Loucy (cell line): ENCODE measurements at regions not wholly inside any gene's neighbourhood (a gene's known extent, or its start where the extent isn't known, plus 50 kb on each side); places are given as distances from the start of the nearest gene placed in this dataset.

Source experiments
- EZH2phosphoT487 ChIP-seq: fragments of 200-600 bp; IDR thresholded peaks from 2 replicates; pipeline ENCODE4 v1.6.1; 2018; ENCODE audit warnings: antibody characterized with exemption, mild to moderate bottlenecking, moderate library complexity, borderline replicate concordance
- TF ChIP-seq, protein P1 (sequence below): fragments of 200-600 bp; sonication (generic); conservative IDR thresholded peaks from 2 replicates; pipeline ENCODE4 v1.5.1; 2014; ENCODE audit warnings: mild to moderate bottlenecking, antibody characterized with exemption, low read length

DNA sequence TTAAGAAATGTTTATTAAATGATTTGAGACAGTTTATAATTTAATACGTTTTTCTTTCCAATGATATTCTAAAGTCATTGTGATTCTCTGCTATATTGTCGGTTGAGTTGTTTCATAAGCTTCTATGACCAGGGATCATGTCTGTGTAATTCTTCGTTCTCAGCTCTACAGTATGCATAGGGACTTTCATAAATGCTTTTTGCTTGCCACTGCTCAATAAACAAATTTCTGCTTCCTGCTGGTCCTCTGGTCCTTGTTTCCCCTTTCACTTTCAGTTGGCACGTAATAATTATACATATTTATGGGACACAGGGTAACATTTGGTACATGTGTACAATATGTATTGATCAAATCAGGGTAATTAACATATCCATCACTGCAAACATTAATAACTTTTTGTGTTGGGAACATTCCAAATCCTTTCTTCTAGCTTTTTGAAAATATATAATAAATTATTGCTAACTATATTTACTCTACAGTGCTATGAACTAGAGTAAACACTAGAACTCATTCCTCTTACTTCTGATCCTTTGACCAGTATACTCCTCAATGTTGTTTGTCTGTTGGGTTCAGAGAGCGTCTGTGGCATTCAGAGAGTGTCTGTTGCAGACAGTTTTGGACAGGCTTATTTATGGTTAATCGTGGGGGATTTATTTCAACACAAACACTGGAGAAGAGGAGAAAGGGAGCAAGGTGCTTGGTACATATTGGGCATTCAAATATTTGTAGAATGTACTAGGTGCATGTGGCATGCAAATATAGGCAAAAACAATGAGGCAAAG is 68.3 kb upstream of the SPANXB1 start:
- TF ChIP-seq, protein P1, sequence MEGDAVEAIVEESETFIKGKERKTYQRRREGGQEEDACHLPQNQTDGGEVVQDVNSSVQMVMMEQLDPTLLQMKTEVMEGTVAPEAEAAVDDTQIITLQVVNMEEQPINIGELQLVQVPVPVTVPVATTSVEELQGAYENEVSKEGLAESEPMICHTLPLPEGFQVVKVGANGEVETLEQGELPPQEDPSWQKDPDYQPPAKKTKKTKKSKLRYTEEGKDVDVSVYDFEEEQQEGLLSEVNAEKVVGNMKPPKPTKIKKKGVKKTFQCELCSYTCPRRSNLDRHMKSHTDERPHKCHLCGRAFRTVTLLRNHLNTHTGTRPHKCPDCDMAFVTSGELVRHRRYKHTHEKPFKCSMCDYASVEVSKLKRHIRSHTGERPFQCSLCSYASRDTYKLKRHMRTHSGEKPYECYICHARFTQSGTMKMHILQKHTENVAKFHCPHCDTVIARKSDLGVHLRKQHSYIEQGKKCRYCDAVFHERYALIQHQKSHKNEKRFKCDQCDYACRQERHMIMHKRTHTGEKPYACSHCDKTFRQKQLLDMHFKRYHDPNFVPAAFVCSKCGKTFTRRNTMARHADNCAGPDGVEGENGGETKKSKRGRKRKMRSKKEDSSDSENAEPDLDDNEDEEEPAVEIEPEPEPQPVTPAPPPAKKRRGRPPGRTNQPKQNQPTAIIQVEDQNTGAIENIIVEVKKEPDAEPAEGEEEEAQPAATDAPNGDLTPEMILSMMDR: no peak
- no peak for TF ChIP-seq EZH2phosphoT487
